KMS-11 (cell line): ENCODE measurements at regions not wholly inside any gene's neighbourhood (a gene's known extent, or its start where the extent isn't known, plus 50 kb on each side); places are given as distances from the start of the nearest gene placed in this dataset.

Experiments used
- H2AFZ ChIP-seq: fragments of 200-600 bp; sonication (generic); 2 replicates; pipeline ENCODE4 v1.6.1; 2016; ENCODE audit warnings: antibody characterized with exemption, mixed run types, low read depth
- H3K27ac ChIP-seq: fragments of 200-600 bp; sonication (generic); 2 replicates; pipeline ENCODE4 v1.6.1; 2016; ENCODE audit warnings: mild to moderate bottlenecking, mixed run types
- H3K27me3 ChIP-seq: fragments of 200-600 bp; sonication (generic); 2 replicates; pipeline ENCODE4 v1.6.1; 2017; ENCODE audit warnings: mild to moderate bottlenecking, low read depth, mixed run types, moderate library complexity; ENCODE audit not compliant: insufficient read depth
- H3K36me3 ChIP-seq: fragments of 200-600 bp; sonication (generic); 2 replicates; pipeline ENCODE4 v1.6.1; 2017; ENCODE audit warnings: mild to moderate bottlenecking, mixed run types; ENCODE audit not compliant: insufficient read depth
- H3K4me1 ChIP-seq: fragments of 200-600 bp; sonication (generic); 2 replicates; pipeline ENCODE4 v1.6.1; 2016; ENCODE audit warnings: mild to moderate bottlenecking, low read depth, mixed run types; ENCODE audit not compliant: poor library complexity, severe bottlenecking
- H3K4me2 ChIP-seq: fragments of 200-600 bp; sonication (generic); 2 replicates; pipeline ENCODE4 v1.7.0; 2016; ENCODE audit warnings: mild to moderate bottlenecking, mixed run types
- H3K4me3 ChIP-seq: fragments of 200-600 bp; sonication (generic); IDR thresholded peaks from 2 replicates; pipeline ENCODE4 v1.6.1; 2017; ENCODE audit warnings: low read depth, low read length, mixed read lengths; ENCODE audit not compliant: insufficient read depth
- H3K79me2 ChIP-seq: fragments of 200-600 bp; sonication (generic); 2 replicates; pipeline ENCODE4 v1.6.1; 2016; ENCODE audit warnings: low read depth, mixed run types; ENCODE audit not compliant: insufficient read depth
- H3K9ac ChIP-seq: fragments of 200-600 bp; sonication (generic); 2 replicates; pipeline ENCODE4 v1.6.1; 2016; ENCODE audit warnings: mild to moderate bottlenecking, mixed run types
- H4K20me1 ChIP-seq: fragments of 200-600 bp; sonication (generic); 2 replicates; pipeline ENCODE4 v1.6.1; 2016; ENCODE audit warnings: mild to moderate bottlenecking, mixed run types; ENCODE audit not compliant: insufficient read depth
- TF ChIP-seq, protein P1 (sequence below): fragments of 200-600 bp; sonication (generic); conservative IDR thresholded peaks from 2 replicates; pipeline ENCODE4 v1.6.1; 2017; ENCODE audit warnings: low read depth, mild to moderate bottlenecking, antibody characterized with exemption, low read length, moderate library complexity, mixed read lengths

DNA sequence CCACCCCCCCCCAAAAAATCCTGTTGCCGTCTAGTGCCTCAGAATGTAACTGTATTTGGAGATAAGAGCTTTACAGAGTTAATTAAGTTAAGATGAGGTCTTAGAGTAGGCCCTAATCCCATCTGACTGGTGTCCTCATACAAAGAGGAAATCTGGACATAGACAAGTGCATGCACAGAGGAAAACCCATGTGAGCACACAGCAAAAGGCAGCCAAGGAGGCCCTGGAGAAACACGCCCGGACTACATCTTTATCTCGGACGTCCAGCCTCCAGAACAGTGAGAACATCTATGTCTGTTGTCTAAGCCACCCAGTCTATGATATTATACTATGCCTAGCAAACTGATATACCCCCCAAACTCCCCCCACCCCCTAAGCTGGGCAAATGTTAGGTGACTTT is 193.8 kb downstream of the KATNAL1 start:
- H2AFZ ChIP-seq: peak overlapping the region; percentile 10; the same call in 1 of the 2 replicates
- H3K4me3 ChIP-seq: no peak overlapping the region
- no peak overlapping the region for H3K27ac ChIP-seq
- TF ChIP-seq, protein P1, sequence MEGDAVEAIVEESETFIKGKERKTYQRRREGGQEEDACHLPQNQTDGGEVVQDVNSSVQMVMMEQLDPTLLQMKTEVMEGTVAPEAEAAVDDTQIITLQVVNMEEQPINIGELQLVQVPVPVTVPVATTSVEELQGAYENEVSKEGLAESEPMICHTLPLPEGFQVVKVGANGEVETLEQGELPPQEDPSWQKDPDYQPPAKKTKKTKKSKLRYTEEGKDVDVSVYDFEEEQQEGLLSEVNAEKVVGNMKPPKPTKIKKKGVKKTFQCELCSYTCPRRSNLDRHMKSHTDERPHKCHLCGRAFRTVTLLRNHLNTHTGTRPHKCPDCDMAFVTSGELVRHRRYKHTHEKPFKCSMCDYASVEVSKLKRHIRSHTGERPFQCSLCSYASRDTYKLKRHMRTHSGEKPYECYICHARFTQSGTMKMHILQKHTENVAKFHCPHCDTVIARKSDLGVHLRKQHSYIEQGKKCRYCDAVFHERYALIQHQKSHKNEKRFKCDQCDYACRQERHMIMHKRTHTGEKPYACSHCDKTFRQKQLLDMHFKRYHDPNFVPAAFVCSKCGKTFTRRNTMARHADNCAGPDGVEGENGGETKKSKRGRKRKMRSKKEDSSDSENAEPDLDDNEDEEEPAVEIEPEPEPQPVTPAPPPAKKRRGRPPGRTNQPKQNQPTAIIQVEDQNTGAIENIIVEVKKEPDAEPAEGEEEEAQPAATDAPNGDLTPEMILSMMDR: no peak
- H3K4me1 ChIP-seq: peaks cover 4% of the 10 kb centered on the region
- no peaks in the 10 kb centered on the region for H3K36me3 ChIP-seq
- H3K27me3 ChIP-seq: no peaks in the 10 kb centered on the region
- H4K20me1 ChIP-seq: no peaks in the 10 kb centered on the region
- H3K79me2 ChIP-seq: no peaks in the 10 kb centered on the region
- no peak overlapping the region for H3K4me2 ChIP-seq
- H3K9ac ChIP-seq: no peak overlapping the region

DNA sequence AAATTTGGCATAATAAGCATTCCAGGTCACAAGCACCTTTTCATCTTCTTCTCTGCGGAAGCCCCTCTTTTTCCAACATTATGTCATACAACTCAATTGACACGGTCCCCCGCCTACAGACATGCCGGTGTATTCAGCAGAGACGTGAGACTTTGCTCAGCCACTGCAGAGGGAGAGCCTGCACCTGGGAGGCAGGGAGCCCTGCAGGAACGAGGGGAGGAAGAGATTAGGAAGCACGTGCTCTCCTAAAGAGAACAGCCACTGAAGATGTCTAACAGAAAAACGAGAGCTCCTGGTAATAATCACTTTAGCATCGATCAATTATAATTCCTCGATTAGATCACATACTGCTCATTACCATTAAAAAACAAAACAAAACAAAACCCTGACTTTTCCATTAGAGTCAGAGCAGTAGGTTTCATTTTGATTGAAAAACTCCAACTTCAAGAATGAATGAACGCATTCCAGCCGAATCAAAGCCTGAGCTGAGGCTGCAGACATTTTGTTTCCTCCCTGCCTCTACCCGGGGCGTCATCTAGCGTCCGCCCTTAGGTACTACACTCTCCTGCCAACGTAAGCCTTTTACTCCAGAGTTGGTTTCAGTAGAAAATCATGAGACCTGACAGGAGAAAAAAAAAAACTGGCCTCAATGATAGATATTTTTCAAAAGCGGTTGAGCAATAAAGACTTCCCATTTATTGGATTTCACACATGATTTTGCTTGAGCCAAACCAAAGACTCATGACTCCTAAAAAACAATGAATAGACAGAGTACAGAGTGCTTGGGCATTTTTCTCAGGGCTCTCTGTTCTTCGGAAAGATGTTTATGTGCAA is 194.5 kb downstream of the KATNAL1 start:
- H3K27ac ChIP-seq: no peak overlapping the region
- H3K9ac ChIP-seq: no peak overlapping the region

DNA sequence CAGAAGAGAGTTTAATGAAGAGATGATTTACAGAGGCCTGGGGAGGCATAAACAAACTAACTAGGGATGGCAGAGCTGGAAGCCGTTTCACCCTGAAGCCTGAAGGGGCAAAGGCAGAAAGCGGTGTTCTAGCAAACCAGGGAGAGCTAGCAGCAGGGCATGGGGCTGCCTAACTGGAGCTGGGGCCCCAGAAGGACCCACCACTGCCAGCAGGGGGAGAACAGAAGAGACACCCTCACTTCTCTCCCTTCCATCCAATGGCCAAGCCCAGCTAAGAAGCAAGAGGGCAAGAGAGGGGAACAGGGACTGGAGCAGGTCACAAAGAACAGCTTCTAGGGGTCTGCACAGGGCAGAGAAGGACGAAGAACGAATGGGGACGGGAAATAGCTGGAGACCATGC is 195.5 kb downstream of the KATNAL1 start:
- no peaks in the 10 kb centered on the region for H3K27me3 ChIP-seq
- no peak overlapping the region for H3K9ac ChIP-seq
- no peak overlapping the region for H3K4me3 ChIP-seq
- no peak overlapping the region for H3K27ac ChIP-seq
- TF ChIP-seq, protein P1: peak; percentile 30; the same call in 1 of the 2 replicates
- no peak overlapping the region; the same call in 1 of the 2 replicates for H2AFZ ChIP-seq
- no peaks in the 10 kb centered on the region for H3K79me2 ChIP-seq
- no peak overlapping the region for H3K4me2 ChIP-seq
- peaks cover 4% of the 10 kb centered on the region for H3K4me1 ChIP-seq
- H3K36me3 ChIP-seq: no peaks in the 10 kb centered on the region
- H4K20me1 ChIP-seq: no peaks in the 10 kb centered on the region

More for the DNA sequence above, 194.5 kb downstream of the KATNAL1 start:
- no peaks in the 10 kb centered on the region for H3K27me3 ChIP-seq
- no peaks in the 10 kb centered on the region for H3K36me3 ChIP-seq
- H3K79me2 ChIP-seq: no peaks in the 10 kb centered on the region
- H3K4me2 ChIP-seq: peak overlapping the region; percentile 40; the same call in 1 of the 2 replicates
- H2AFZ ChIP-seq: peak overlapping the region; percentile 65; the same call in 1 of the 2 replicates
- peaks cover 4% of the 10 kb centered on the region for H3K4me1 ChIP-seq
- H3K4me3 ChIP-seq: no peak overlapping the region
- TF ChIP-seq, protein P1: peak; percentile 88
- H4K20me1 ChIP-seq: no peaks in the 10 kb centered on the region

DNA sequence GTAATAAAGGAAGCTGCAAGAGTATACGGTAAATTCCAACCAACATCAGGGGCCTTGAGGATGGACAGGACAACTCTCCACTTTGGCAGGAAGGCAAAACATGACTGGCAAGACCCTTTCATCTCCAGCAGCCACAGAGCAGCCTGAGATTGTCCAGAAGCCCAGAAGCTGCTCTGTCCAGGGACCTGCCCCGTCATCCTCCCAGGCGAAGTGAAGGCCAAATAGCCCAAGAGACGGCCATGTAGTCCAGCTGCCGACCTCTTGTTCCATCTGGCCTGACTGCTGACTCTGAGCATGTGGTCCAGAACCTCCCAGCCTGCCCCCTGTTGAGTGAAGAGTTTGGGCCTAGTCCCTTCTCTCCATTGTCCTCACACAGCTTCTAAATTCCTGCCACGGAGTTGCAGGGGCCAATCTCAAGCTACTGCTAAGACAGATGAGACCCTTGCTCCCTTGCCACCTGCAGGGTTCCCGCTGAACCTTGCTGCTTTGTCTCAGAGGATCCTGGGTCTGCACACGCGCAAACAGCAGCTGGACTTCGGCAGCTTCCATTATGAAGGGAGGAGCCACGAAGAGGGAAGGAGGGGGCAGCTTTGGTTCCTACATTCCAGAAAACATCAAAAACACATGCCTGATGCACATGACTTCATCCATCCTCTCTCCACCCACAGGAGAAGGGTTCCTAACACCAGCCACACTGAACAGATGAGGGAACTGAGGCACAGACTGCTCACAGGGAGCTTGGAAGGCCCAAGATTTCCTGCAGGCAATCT is 196.9 kb downstream of the KATNAL1 start:
- H3K4me2 ChIP-seq: no peak overlapping the region
- peaks cover 4% of the 10 kb centered on the region for H3K4me1 ChIP-seq
- TF ChIP-seq, protein P1: no peak
- no peaks in the 10 kb centered on the region for H3K36me3 ChIP-seq
- H3K27me3 ChIP-seq: no peaks in the 10 kb centered on the region
- no peak overlapping the region for H3K4me3 ChIP-seq
- no peaks in the 10 kb centered on the region for H3K79me2 ChIP-seq
- H4K20me1 ChIP-seq: no peaks in the 10 kb centered on the region
- no peak overlapping the region for H2AFZ ChIP-seq
- H3K27ac ChIP-seq: no peak overlapping the region
- H3K9ac ChIP-seq: no peak overlapping the region
